WTC11 (cell line): ENCODE measurements at regions not wholly inside any gene's neighbourhood (a gene's known extent, or its start where the extent isn't known, plus 50 kb on each side); places are given as distances from the start of the nearest gene placed in this dataset.

Experiments
- CBFB ChIP-seq: sonication (generic); formaldehyde crosslinking; IDR thresholded peaks from 2 replicates; pipeline ENCODE4 v1.8.1; 2022; ENCODE audit warnings: mild to moderate bottlenecking, low read depth, missing genetic modification reagents
- CREM ChIP-seq: sonication (generic); formaldehyde crosslinking; IDR thresholded peaks from 2 replicates; pipeline ENCODE4 v1.8.1; 2022; ENCODE audit warnings: mild to moderate bottlenecking, missing genetic modification reagents, moderate library complexity
- MYBL2 ChIP-seq: sonication (generic); formaldehyde crosslinking; IDR thresholded peaks from 2 replicates; pipeline ENCODE4 v1.8.1; 2023; ENCODE audit warnings: mild to moderate bottlenecking, moderate library complexity, missing genetic modification reagents
- RELA ChIP-seq: sonication (generic); formaldehyde crosslinking; IDR thresholded peaks from 2 replicates; pipeline ENCODE4 v1.8.1; 2022; ENCODE audit warnings: missing genetic modification reagents, mild to moderate bottlenecking, borderline replicate concordance
- SP1 ChIP-seq: sonication (generic); formaldehyde crosslinking; conservative IDR thresholded peaks from 2 replicates; pipeline ENCODE4 v1.8.1; 2022; ENCODE audit warnings: missing genetic modification reagents
- TP53 ChIP-seq: sonication (generic); formaldehyde crosslinking; IDR thresholded peaks from 2 replicates; pipeline ENCODE4 v1.8.1; 2023; ENCODE audit warnings: mild to moderate bottlenecking, missing genetic modification reagents
- TF ChIP-seq, protein P1 (sequence below): fragments of 200-600 bp; IDR thresholded peaks from 2 replicates; pipeline ENCODE4 v1.8.0; 2022; ENCODE audit warnings: antibody characterized with exemption
- TF ChIP-seq, protein P2 (sequence below): sonication (generic); formaldehyde crosslinking; IDR thresholded peaks from 2 replicates; pipeline ENCODE4 v1.8.1; 2022; ENCODE audit warnings: missing genetic modification reagents, borderline replicate concordance
- TF ChIP-seq, protein P3 (sequence below): sonication (generic); formaldehyde crosslinking; IDR thresholded peaks from 2 replicates; pipeline ENCODE4 v1.8.1; 2023; ENCODE audit warnings: mild to moderate bottlenecking, moderate library complexity, missing genetic modification reagents
- TF ChIP-seq, protein P4 (sequence below): sonication (generic); formaldehyde crosslinking; IDR thresholded peaks from 2 replicates; pipeline ENCODE4 v1.8.0; 2022; ENCODE audit warnings: mild to moderate bottlenecking, missing genetic modification reagents
- TF ChIP-seq, protein P5 (sequence below): fragments of 250-450 bp; sonication (Bioruptor Pico); IDR thresholded peaks from 2 replicates; pipeline ENCODE4 v1.9.0; 2021; ENCODE audit warnings: mild to moderate bottlenecking
- TF ChIP-seq, protein P6 (sequence below): sonication (generic); formaldehyde crosslinking; IDR thresholded peaks from 2 replicates; pipeline ENCODE4 v1.8.1; 2023; ENCODE audit warnings: mild to moderate bottlenecking, missing genetic modification reagents, moderate library complexity

DNA sequence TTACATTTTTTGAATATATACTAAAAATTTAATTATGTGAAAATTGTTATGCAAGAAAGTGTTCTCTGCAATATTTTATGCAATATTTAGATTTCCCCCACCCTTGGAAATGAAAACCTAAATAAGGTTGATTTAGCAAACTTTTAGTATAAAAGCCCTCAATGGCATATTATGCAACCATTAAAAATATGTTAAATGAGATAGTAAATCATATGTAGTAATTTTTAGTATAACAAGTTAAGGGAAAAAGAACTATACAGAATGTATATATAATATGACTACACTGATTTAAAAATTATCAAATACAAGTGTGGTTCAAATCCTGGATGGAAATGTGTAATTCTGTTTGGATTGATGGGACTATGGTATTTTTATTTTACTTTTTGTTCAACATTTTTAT is 116.9 kb upstream of the MEF2C start:
- TF ChIP-seq SP1 (CRISPR knock-in tag): no peak
- TF ChIP-seq, protein P1, sequence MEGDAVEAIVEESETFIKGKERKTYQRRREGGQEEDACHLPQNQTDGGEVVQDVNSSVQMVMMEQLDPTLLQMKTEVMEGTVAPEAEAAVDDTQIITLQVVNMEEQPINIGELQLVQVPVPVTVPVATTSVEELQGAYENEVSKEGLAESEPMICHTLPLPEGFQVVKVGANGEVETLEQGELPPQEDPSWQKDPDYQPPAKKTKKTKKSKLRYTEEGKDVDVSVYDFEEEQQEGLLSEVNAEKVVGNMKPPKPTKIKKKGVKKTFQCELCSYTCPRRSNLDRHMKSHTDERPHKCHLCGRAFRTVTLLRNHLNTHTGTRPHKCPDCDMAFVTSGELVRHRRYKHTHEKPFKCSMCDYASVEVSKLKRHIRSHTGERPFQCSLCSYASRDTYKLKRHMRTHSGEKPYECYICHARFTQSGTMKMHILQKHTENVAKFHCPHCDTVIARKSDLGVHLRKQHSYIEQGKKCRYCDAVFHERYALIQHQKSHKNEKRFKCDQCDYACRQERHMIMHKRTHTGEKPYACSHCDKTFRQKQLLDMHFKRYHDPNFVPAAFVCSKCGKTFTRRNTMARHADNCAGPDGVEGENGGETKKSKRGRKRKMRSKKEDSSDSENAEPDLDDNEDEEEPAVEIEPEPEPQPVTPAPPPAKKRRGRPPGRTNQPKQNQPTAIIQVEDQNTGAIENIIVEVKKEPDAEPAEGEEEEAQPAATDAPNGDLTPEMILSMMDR: no peak
- TF ChIP-seq, protein P2, sequence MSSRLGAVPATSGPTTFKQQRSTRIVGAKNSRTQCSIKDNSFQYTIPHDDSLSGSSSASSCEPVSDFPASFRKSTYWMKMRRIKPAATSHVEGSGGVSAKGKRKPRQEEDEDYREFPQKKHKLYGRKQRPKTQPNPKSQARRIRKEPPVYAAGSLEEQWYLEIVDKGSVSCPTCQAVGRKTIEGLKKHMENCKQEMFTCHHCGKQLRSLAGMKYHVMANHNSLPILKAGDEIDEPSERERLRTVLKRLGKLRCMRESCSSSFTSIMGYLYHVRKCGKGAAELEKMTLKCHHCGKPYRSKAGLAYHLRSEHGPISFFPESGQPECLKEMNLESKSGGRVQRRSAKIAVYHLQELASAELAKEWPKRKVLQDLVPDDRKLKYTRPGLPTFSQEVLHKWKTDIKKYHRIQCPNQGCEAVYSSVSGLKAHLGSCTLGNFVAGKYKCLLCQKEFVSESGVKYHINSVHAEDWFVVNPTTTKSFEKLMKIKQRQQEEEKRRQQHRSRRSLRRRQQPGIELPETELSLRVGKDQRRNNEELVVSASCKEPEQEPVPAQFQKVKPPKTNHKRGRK (CRISPR knock-in tag): no peak
- no peak for TF ChIP-seq RELA (CRISPR knock-in tag)
- TF ChIP-seq CREM (CRISPR knock-in tag): no peak
- TF ChIP-seq, protein P3, sequence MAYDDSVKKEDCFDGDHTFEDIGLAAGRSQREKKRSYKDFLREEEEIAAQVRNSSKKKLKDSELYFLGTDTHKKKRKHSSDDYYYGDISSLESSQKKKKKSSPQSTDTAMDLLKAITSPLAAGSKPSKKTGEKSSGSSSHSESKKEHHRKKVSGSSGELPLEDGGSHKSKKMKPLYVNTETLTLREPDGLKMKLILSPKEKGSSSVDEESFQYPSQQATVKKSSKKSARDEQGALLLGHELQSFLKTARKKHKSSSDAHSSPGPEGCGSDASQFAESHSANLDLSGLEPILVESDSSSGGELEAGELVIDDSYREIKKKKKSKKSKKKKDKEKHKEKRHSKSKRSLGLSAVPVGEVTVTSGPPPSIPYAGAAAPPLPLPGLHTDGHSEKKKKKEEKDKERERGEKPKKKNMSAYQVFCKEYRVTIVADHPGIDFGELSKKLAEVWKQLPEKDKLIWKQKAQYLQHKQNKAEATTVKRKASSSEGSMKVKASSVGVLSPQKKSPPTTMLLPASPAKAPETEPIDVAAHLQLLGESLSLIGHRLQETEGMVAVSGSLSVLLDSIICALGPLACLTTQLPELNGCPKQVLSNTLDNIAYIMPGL (CRISPR knock-in tag): no peak
- TF ChIP-seq, protein P4, sequence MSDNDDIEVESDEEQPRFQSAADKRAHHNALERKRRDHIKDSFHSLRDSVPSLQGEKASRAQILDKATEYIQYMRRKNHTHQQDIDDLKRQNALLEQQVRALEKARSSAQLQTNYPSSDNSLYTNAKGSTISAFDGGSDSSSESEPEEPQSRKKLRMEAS (CRISPR knock-in tag): no peak
- TF ChIP-seq, protein P5, sequence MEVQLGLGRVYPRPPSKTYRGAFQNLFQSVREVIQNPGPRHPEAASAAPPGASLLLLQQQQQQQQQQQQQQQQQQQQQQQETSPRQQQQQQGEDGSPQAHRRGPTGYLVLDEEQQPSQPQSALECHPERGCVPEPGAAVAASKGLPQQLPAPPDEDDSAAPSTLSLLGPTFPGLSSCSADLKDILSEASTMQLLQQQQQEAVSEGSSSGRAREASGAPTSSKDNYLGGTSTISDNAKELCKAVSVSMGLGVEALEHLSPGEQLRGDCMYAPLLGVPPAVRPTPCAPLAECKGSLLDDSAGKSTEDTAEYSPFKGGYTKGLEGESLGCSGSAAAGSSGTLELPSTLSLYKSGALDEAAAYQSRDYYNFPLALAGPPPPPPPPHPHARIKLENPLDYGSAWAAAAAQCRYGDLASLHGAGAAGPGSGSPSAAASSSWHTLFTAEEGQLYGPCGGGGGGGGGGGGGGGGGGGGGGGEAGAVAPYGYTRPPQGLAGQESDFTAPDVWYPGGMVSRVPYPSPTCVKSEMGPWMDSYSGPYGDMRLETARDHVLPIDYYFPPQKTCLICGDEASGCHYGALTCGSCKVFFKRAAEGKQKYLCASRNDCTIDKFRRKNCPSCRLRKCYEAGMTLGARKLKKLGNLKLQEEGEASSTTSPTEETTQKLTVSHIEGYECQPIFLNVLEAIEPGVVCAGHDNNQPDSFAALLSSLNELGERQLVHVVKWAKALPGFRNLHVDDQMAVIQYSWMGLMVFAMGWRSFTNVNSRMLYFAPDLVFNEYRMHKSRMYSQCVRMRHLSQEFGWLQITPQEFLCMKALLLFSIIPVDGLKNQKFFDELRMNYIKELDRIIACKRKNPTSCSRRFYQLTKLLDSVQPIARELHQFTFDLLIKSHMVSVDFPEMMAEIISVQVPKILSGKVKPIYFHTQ (CRISPR knock-in tag): no peak
- TF ChIP-seq TP53 (CRISPR knock-in tag): no peak
- TF ChIP-seq, protein P6, sequence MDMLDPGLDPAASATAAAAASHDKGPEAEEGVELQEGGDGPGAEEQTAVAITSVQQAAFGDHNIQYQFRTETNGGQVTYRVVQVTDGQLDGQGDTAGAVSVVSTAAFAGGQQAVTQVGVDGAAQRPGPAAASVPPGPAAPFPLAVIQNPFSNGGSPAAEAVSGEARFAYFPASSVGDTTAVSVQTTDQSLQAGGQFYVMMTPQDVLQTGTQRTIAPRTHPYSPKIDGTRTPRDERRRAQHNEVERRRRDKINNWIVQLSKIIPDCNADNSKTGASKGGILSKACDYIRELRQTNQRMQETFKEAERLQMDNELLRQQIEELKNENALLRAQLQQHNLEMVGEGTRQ (CRISPR knock-in tag): no peak
- TF ChIP-seq CBFB: no peak
- TF ChIP-seq MYBL2 (CRISPR knock-in tag): no peak
